DMS 273 (cell line): ENCODE measurements at regions not wholly inside any gene's neighbourhood (a gene's known extent, or its start where the extent isn't known, plus 50 kb on each side); places are given as distances from the start of the nearest gene placed in this dataset.
"Not testable (repeated sequence)": the region's sequence is repeated elsewhere in the genome, so short reads cannot be mapped to it uniquely, and the experiment has no call there.

Experiments
- DNase-seq: peaks from one replicate; lab custom pipeline; 2025; ENCODE audit not compliant: unreplicated experiment; lab: John Stamatoyannopoulos, UW

DNA sequence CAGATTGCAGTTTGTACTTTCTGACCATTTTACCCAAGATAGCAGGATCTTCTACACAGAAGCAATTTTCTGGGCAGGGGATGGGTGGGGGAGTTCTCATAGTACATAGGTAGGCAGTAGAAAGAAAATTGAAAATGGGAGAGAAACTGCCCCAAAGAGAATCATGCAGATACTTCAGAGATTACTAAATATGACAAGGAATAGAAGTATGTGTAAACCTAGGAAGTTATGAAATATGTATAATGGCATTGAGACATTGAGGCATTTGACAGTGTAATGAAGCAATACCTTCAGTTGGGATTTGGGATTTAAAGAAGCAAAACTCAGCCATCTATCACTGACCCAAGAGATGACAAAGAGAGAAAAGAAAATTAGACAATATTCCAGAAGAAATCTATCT is 233.0 kb downstream of the PTN start:
- no peak for DNase-seq

DNA sequence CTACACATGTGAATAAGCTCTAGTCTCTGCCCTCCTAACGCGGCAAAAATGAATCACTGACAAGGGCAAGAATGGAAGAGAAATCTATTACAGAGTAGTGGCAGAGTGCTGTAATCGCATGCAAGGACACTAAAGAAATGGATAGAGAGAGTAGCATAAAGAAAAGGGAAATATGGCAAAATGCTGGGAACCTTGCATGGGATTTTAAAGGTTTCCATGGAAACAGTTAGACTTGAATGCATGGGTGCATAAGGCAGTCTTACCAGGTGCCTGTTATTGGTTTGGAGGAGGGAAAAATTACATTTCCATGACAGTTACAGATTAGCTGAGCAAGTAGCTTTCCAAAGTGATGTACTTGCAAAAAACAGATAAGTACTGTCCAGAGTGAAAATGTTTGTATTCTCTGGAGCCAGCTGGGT is 233.4 kb downstream of the PTN start:
- DNase-seq: no peak

DNA sequence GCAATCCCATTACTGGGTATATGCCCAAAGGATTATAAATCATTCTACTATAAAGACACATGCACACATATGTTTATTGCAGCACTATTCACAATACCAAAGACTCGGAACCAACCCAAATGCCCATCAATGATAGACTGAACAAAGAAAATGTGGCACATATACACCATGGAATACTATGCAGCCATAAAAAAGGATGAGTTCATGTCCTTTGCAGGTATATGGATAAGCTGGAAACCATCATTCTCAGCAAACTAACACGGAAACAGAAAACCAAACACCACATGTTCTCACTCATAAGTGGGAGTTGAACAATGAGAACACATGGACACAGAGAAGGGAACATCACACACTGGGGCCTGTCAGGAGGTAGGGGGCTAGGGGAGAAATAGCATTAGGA is 235.7 kb downstream of the PTN start:
- not testable (repeated sequence) for DNase-seq

DNA sequence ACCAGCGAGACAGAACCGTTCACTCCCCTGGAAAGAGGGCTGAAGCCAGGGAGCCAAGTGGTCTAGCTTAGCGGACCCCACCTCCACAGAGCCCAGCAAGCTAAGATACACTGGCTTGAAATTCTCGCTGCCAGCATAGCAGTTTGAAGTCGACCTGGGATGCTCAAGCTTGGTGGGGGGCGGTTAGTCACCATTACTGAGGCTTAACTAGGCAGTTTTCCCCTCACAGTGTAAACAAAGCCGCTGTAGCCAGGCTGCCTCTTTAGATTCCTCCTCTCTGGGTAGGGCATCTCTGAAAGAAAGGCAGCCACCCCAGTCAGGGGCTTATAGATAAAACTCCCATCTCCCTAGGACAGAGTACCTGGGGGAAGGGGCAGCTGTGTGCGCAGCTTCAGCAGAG is 235.1 kb downstream of the CHRM2 start:
- not testable (repeated sequence) for DNase-seq

DNA sequence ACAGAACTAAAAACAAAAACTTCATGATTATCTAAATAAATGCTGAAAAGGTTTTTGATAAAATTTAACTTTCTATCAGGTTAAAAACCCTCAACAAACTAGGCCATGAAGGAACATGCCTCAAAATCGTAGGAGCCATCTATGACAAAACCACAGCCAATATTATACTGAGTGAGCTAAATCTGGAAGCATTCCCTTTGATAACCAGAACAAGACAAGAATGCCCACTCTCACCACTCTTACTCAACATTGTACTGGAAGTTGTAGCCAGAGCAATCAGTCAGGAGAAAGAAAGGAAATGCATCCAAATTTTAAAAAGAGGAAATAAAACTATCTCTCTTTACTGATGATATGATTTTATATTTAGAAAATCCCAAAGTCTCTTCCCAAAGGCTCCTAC is 228.7 kb downstream of the CHRM2 start:
- no peak for DNase-seq

DNA sequence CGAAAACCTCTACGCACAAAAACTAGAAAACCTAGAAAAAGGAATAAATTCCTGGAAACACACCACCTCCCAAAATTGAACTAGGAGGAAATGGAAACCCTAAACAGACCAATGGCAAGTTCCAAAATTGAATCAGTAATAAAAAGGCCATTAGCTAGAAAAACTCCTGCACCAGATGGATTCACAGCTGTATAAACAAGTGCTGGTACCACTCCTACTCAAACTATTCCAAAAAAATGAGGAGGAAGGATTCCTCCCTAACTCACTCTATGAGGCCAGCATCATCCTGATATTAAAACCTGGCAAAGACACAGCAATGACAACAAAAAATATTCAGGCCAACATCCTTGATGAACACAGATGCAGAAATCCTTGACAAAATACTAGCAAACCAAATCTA is 228.2 kb downstream of the CHRM2 start:
- no peak for DNase-seq

DNA sequence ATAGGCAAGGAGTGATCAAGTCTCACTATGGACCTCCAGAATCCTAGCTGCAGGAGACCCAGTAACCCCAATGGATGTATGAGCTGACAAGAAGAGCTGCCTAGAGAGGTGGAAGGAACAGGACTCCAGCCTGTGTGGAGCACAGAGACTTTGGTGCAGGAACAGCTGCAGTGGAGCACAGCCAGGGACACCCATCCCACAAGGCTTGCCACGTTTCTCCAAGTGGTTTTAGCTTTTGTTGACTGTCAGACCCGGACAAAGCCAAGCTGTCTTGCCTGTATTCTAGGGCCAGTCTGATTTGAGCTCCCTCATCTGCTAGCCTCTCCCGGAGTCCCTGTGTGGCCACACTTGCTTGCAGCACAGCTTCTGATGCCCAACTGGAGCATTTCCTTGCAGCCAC is 224.7 kb downstream of the CHRM2 start:
- DNase-seq: no peak

DNA sequence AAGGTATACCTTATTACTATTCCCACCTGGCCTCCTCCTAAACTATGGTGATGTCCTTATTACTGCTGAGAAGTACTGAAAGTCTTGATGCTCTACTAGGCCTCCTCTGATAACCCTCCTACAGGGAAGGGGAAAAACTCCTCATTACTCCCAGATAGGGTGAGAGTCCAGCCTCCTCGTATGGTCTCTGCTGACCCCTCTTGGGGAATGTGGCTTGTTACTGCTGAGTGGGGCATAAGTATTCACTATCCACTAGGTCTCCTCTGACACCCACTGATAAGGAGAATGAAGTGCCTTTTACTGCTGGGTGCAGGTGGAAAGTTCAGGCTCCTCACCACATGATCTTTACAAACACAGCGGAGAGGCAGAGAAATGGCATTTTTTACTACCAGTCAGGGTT is 222.9 kb downstream of the CHRM2 start:
- DNase-seq: no peak

DNA sequence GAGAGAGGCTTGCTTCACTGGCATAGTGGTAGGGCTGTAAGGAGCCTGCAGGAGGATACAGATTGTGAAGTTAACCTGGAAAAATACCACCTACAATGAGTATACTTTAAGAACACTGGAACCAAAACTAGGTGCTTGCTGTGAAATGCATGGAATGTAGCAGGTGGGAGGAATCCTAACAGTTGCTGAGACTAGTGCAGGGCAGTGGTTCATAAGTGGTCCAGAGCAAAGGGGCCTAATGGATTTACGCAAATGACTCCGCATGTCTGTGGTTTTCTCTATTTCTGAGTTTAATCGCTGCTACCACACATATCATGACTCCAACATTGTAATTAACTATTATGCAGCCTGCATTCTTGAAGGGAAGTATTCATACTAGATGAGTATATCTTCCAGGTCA is 218.4 kb downstream of the CHRM2 start:
- no peak for DNase-seq

DNA sequence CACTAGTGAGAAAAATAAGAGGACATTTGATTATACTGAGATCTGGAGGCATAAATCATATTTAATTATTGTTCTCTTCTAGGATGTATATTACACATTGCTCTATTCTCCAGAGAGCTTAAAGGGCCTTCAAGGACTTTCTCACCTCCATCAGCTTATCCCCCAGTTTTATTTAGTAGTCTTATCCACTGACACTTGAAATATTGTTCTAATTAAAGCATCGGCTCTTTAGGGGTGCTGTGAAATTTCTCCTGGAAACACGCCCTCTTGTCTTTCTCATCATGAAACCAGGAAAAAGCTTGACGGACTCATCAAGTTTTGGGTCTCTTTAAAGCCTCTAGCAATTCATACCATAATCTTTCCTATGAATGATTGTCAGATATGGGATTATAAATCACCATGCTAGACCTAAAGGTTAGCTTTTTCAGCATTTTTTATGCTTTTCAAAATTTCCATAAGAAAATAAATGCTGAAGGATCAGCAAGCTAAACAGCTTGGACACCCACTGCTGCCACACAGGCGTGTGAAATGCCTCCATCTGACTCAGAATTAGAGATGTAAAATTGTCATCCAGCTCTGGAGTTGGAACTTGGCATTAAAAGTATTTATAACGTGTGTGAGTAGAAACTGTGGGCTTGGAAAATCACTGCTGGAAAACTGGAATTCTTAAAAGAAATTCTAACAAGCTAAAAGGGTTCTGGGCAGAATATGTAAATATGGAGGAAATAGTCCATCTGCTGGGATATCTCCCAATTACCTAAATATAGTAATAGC is 216.3 kb downstream of the CHRM2 start:
- DNase-seq: no peak

DNA sequence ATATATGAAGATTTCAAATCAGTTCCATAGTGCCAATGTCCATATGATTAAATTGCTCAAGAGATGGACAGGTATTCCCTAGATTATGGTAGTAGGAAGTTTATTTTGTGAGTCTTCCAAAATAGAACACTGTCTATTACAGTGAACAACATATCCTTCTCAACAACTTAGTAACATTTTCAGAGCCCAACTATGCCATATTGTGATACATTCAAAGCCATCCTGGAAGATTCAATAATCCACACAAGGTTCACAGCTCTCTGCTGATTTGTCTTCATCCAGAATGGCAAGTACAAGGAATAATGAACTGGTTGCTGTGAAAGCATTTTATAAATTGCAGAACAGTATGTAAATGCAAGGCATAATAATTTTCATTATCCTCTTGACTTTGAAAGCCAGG is 213.9 kb downstream of the CHRM2 start:
- DNase-seq: no peak

DNA sequence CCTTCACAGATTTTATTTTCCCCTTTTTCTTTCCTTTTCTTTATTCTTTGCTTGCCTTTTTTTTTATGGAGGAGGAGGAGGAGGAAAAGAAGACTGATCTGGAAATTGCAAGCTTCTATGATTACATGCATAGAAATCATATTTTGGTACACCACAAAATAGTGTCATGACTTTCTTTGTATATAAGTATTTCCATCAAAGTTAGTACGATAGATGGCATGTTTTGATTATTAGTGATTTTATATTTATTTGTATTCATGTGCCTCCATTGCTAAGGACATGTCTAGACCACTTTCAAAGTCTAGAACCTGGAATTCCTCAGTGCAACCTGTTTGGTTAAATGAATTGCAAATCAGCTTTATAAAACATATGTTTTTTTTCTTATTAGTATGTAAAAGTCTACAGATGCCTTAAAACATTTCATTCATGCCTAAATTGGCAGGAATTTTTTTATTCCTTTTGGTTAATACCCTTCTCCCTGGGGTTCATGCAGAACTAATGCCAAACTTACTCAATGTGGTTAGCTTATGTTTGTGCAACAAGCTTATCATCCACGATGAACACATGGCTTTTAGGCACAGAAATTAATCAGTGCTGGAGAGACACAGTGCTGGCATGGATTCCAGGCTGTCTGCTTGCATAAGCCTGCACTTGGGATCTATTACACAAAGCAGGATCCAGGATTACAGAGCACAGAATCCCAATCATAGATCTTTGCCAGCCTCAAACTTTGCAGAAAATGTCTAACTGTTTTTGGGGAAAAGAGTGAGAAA is 213.1 kb downstream of the CHRM2 start:
- no peak for DNase-seq

DNA sequence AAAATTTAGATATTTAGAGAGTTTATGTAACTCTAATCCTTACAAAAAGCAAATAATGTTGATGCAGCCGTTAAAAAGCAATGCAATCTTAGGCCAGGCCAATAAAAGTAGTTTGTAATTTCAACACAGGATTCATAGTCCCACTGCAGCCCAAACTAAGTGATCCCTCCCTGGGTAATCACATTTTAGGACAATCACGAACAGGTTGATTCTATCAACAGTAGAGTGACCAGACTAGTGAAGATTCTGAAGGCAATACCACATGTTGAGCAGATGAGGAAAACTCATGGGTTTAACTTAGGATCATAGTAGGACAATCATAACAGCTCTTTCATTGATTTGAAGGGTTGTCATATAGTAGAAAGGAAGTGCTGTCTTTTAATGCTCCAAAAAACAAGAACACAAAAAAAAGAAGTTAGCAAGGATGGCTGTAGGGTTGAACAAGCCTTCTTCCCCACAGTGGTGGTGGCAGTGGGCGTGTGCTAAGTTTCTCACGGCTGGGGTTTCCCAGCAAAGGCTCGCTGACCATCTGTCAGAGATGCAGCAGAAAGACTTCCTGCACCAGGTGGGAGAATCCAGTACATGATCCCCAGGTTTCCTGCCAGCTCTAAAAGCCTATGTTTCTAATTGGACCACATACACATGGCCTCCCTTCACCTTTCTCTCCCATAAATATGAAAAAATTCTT is 212.2 kb downstream of the CHRM2 start:
- no peak for DNase-seq

DNA sequence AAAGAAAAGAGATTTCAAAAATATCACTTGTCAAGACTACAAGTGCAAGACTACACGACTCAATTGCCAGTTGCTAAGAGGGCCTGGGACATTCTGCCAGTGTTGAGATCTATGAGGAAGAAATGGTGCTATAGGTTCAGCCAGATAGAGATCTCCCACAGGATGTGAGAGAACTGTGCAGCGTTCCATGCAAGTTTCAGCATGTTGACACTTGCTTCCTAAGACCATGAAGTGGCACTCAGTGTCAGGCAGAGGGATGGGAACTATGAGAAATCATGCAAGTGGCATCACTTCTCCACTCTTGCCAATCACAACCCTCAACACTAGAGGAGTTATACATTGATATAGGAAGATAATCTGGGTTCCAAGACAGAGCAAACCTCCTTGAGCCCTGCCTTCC is 210.3 kb downstream of the CHRM2 start:
- DNase-seq: no peak

DNA sequence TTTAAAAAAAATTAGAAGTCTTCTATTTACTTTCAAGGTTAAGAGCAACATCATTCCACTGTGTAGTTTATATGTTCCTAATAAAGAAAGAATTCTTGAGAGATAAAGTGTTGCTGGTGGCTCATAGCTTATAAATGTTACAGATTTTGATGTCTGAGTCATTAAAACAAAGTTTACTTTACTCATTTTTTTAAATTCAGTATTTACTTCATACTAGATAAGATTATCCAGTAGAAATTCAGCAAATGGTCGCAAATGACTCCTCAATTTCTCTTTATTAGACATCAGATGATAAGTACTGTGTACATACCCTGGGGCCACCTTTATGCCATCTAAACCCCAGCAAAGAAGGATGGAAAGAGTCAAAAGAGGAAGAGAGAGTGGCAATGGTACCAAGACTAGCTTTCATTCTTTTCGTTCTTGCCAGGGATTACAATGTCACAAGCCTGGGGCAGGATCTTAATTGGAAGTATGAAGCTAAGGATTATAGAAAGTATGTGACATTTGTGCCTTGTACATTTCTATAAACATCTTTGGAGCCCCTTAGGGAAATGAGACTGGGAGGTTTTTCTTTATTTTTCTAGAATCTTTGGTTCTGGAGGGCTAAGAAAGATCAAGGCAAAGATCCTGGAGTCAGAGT is 206.1 kb downstream of the CHRM2 start:
- DNase-seq: no peak

DNA sequence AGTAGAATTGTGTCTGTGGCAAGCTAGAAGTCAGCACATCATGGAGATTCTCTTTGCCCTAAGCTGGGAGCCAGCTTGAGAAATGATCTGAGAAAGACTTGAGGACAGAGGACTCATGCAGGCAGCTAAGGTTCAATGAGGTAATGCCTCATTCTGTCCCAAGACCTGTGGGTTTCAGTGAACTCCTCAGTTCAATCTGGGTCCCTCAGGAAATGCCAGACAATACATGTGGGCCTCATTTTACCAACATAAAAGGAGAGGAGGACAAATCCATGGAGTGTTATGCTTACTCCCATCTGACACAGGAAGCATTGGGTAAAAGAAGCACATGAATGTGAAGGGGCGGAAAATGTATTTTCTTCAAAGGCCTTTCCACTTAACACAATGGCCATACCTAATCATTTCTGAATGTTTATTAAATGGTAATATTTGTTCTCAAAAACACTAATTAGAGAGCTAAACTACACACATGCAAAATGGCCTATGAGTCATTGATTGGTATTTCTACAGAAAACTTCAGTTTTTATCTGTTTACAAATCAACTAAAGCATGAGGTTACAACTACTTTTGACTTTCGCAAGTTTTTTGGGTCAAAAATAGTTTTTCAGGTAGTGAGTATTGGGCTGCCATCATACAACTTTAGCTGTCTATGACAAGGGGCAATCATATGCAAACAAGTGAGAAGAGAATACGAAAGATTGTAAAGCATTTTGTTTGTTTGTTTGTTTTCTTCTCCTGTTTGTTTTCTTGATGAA is 205.3 kb downstream of the CHRM2 start:
- DNase-seq: no peak
